ENCODE measurements at regions not wholly inside any gene's neighbourhood (a gene's known extent, or its start where the extent isn't known, plus 50 kb on each side); places are given as distances from the start of the nearest gene placed in this dataset.

DNA sequence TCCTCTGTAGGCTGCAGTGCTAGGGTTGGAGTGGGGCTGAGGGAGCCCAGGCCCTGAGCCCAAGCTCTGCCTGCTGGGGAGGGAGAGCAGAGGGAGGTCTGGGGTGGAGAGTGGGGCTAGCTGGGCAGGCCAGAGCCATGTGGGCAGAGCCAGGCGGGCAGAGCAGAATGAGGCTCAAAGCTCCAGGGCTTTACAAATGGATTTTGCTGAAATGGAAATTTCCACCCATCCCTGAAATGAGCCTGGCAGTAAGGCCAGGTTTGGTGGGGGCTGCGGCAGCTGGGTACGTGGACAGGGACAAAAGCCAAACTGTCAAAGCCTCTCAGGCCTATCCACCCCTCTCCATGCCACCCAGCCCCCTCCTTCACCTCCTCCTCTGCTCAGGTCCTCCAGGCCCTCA, 74.2 kb upstream of the ARAP3 start:
- H3K27ac ChIP-seq (ENCODE audit: low read depth in 1 of 2, low read length in 1 of 2), result no peak overlapping the region
- TF ChIP-seq, protein P1, sequence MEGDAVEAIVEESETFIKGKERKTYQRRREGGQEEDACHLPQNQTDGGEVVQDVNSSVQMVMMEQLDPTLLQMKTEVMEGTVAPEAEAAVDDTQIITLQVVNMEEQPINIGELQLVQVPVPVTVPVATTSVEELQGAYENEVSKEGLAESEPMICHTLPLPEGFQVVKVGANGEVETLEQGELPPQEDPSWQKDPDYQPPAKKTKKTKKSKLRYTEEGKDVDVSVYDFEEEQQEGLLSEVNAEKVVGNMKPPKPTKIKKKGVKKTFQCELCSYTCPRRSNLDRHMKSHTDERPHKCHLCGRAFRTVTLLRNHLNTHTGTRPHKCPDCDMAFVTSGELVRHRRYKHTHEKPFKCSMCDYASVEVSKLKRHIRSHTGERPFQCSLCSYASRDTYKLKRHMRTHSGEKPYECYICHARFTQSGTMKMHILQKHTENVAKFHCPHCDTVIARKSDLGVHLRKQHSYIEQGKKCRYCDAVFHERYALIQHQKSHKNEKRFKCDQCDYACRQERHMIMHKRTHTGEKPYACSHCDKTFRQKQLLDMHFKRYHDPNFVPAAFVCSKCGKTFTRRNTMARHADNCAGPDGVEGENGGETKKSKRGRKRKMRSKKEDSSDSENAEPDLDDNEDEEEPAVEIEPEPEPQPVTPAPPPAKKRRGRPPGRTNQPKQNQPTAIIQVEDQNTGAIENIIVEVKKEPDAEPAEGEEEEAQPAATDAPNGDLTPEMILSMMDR (IDR thresholded peaks at IDR 0.05; ENCODE audit: control extremely low read depth, extremely low read depth), result no peak
- WGBS, 2 donors, result 89 to 94% methylated on average over 3 of the region's 3 CpGs
- no peak for ATAC-seq (ENCODE audit: insufficient read depth, low FRiP score)
- H3K4me1 ChIP-seq (ENCODE audit: control insufficient read depth in 5 of 5, insufficient read depth in 5 of 5, low read length in 5 of 5), result no peaks in the 10 kb centered on the region
- H3K27me3 ChIP-seq (ENCODE audit: control insufficient read depth in 3 of 3, insufficient read depth in 3 of 3, low read length in 2 of 3), result peaks cover 0 to 58% (median 16%) of the 10 kb centered on the region in 3 donors
- no peaks in the 10 kb centered on the region for H3K9me3 ChIP-seq (ENCODE audit: control insufficient read depth in 4 of 4, insufficient read depth in 3 of 4, low read length in 3 of 4)
- peaks cover 0 to 2% (median 0%) of the 10 kb centered on the region in 4 donors for H3K36me3 ChIP-seq (ENCODE audit: control insufficient read depth in 4 of 4, insufficient read depth in 4 of 4, low read length in 4 of 4)
- H3K9ac ChIP-seq (ENCODE audit: insufficient read depth in 1 of 2, low read length in 2 of 2), result no peak overlapping the region
- no peak for DNase-seq
- H3K4me3 ChIP-seq, result no peak overlapping the region

DNA sequence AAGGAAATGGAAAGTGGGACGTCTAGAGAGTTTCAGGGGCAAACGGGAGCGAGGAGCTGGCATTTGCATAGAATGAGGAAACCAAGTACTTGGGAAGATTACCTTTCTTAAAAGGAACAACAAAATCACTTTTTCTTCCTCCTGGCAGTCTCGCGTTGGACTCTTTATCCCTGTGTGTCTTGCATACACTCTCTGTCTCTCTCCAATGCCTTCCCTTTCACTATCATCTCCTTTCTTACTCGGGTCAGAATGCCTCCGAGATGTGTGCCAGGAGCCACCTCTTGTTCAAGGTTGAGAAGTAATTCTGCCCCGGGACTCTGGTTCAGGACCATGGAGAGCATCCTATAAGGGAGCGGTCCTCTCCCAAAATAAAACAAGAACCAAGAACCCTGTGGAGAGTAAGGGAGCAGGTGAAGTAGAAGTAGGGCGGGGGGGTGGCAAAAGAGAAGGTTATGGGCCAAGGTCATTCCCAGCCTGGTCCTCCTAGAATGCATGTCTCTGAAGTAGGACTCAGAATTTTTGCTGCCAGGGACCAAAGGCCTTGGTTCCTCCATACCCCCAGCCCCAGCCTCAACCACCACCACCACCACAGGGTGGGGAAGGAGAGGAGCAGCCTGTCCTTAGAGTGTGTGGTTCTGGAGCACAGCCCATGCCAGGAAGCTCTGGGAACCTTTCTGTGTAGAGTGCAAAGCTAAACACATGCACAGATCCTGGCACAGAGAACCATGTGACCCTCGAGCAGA, 72.1 kb upstream of the ARAP3 start:
- H3K9me3 ChIP-seq (ENCODE audit: control insufficient read depth in 4 of 4, insufficient read depth in 3 of 4, low read length in 3 of 4), result no peaks in the 10 kb centered on the region
- TF ChIP-seq, protein P1 (IDR thresholded peaks at IDR 0.05; ENCODE audit: control extremely low read depth, extremely low read depth), result no peak
- 15 to 30% methylated on average over 11 of the region's 11 CpGs for WGBS, 2 donors
- no peak overlapping the region for H3K27ac ChIP-seq (ENCODE audit: low read depth in 1 of 2, low read length in 1 of 2)
- no peak overlapping the region for H3K9ac ChIP-seq (ENCODE audit: insufficient read depth in 1 of 2, low read length in 2 of 2)
- H3K4me1 ChIP-seq (ENCODE audit: control insufficient read depth in 5 of 5, insufficient read depth in 5 of 5, low read length in 5 of 5), result no peaks in the 10 kb centered on the region
- H3K4me3 ChIP-seq, result no peak overlapping the region
- peak; percentile 15 for ATAC-seq (ENCODE audit: insufficient read depth, low FRiP score)
- peaks cover 0 to 2% (median 0%) of the 10 kb centered on the region in 4 donors for H3K36me3 ChIP-seq (ENCODE audit: control insufficient read depth in 4 of 4, insufficient read depth in 4 of 4, low read length in 4 of 4)
- DNase-seq, result peak; percentile 46 to 66 (median 66)
- H3K27me3 ChIP-seq (ENCODE audit: control insufficient read depth in 3 of 3, insufficient read depth in 3 of 3, low read length in 2 of 3), result peaks cover 0 to 50% (median 11%) of the 10 kb centered on the region in 3 donors

DNA sequence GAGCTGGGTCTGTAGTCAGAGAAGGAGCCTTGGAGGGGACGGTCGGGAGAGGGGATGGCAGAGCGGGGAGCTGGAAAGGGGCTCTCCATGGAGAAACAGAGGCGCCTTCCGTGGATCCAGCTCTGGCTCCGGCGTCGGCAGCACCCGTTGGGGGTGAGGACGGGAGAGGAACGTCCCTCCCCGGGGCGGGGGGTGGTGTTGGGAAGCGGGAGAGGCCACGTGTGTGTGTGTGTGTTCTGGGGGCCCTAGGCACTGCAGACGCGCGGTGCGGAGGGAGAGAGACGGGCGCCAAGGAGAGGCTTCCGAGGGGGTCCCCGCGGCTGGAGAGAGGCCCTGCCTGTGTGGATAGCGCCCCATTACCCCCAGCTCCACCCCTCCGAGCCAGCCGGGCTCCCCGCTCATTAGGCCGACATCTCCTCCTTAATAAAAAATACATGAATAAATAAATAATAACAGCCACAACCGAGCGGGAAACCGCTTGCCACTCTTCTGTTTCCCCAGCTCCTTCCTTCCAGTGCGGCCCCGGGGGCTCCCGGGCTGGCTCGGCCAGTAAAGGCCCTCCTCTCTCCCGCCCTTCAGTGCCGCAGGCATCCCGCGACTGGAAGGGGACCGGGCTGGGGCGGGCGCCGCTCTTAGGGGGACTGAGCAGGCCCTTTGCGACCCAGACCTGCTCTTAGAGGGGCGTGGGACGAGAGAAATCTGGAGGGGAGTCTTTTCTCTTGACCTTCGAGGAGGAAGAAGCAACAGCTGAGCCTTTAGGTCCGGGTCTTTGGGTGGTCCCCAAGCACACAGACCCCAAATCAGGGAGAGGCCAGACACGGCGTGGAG, 71.3 kb upstream of the ARAP3 start:
- Histone ChIP-seq H3K9ac (ENCODE audit: insufficient read depth in 1 of 2, low read length in 2 of 2) (no peak overlapping the region), H3K27ac (ENCODE audit: low read depth in 1 of 2, low read length in 1 of 2) (no peak overlapping the region), H3K36me3 (ENCODE audit: control insufficient read depth in 4 of 4, insufficient read depth in 4 of 4, low read length in 4 of 4) (no peaks in the 10 kb centered on the region), H3K4me1 (ENCODE audit: control insufficient read depth in 5 of 5, insufficient read depth in 5 of 5, low read length in 5 of 5) (no peaks in the 10 kb centered on the region), H3K4me3 (no peak overlapping the region), H3K9me3 (ENCODE audit: control insufficient read depth in 4 of 4, insufficient read depth in 3 of 4, low read length in 3 of 4) (no peaks in the 10 kb centered on the region), H3K27me3 (ENCODE audit: control insufficient read depth in 3 of 3, insufficient read depth in 3 of 3, low read length in 2 of 3) (peaks cover 0 to 43% (median 9%) of the 10 kb centered on the region in 3 donors)
- 15 to 28% methylated on average over 47 to 51 of the region's 51 CpGs for WGBS, 2 donors
- DNase-seq, result no peak
- ATAC-seq (ENCODE audit: insufficient read depth, low FRiP score), result no peak
- TF ChIP-seq, protein P1 (IDR thresholded peaks at IDR 0.05; ENCODE audit: control extremely low read depth, extremely low read depth), result no peak
